Osteocyte (in vitro differentiated cells): ENCODE measurements at regions not wholly inside any gene's neighbourhood (a gene's known extent, or its start where the extent isn't known, plus 50 kb on each side); places are given as distances from the start of the nearest gene placed in this dataset.
"Not testable (repeated sequence)": the region's sequence is repeated elsewhere in the genome, so short reads cannot be mapped to it uniquely, and the experiment has no call there.

ENCODE experiments used
- DNase-seq: peaks from one replicate; pipeline ENCODE4 v3.0.0; 2021; ENCODE audit warnings: mixed read lengths; ENCODE audit not compliant: unreplicated experiment; ENCODE audit errors: extremely low spot score
- H3K27ac Mint-ChIP-seq: one replicate; pipeline ENCODE4 v1.8.0; 2021; ENCODE audit warnings: mild to moderate bottlenecking, mixed read lengths; ENCODE audit not compliant: unreplicated experiment
- H3K27me3 Mint-ChIP-seq: one replicate; pipeline ENCODE4 v1.8.0; 2021; ENCODE audit warnings: mixed read lengths; ENCODE audit not compliant: unreplicated experiment
- H3K36me3 Mint-ChIP-seq: one replicate; pipeline ENCODE4 v1.8.0; 2021; ENCODE audit warnings: mixed read lengths; ENCODE audit not compliant: unreplicated experiment
- H3K4me1 Mint-ChIP-seq: one replicate; pipeline ENCODE4 v1.8.0; 2021; ENCODE audit warnings: mixed read lengths; ENCODE audit not compliant: unreplicated experiment
- H3K4me3 Mint-ChIP-seq: one replicate; pipeline ENCODE4 v1.8.0; 2021; ENCODE audit warnings: mild to moderate bottlenecking, moderate library complexity, mixed read lengths; ENCODE audit not compliant: unreplicated experiment
- H3K9me3 Mint-ChIP-seq: one replicate; pipeline ENCODE4 v1.8.0; 2021; ENCODE audit warnings: mixed read lengths; ENCODE audit not compliant: unreplicated experiment
- TF ChIP-seq, protein P1 (sequence below): fragments of 200-600 bp; sonication (generic); IDR thresholded peaks from 2 replicates; pipeline ENCODE4 v1.5.0; 2021; ENCODE audit warnings: antibody characterized with exemption, mild to moderate bottlenecking, moderate library complexity

DNA sequence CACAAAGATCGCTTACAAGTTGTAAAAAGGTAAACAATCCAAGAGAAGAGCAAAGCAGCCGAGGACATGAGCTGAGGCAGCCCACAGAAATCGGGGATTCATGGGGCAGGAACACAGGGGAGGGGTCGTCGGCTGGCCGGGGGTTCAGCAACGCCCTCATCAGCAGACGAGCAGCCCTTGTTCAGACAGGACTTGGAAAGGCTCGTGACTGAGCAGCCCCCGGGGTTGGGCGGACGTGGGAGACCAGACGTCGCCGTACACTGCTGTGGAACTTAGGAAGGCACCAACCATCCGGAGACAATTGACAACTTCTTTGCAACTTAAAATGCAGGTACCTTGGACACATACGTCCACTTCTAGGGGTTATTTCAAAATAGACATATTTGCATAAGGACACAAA, 370.5 kb downstream of the BRD1 start:
- no peak overlapping the region for H3K4me3 Mint-ChIP-seq
- peaks cover 5% of the 10 kb centered on the region for H3K4me1 Mint-ChIP-seq
- DNase-seq, result no peak
- no peak overlapping the region for H3K27ac Mint-ChIP-seq
- peaks cover 16% of the 10 kb centered on the region for H3K27me3 Mint-ChIP-seq
- no peaks in the 10 kb centered on the region for H3K36me3 Mint-ChIP-seq
- TF ChIP-seq, protein P1, sequence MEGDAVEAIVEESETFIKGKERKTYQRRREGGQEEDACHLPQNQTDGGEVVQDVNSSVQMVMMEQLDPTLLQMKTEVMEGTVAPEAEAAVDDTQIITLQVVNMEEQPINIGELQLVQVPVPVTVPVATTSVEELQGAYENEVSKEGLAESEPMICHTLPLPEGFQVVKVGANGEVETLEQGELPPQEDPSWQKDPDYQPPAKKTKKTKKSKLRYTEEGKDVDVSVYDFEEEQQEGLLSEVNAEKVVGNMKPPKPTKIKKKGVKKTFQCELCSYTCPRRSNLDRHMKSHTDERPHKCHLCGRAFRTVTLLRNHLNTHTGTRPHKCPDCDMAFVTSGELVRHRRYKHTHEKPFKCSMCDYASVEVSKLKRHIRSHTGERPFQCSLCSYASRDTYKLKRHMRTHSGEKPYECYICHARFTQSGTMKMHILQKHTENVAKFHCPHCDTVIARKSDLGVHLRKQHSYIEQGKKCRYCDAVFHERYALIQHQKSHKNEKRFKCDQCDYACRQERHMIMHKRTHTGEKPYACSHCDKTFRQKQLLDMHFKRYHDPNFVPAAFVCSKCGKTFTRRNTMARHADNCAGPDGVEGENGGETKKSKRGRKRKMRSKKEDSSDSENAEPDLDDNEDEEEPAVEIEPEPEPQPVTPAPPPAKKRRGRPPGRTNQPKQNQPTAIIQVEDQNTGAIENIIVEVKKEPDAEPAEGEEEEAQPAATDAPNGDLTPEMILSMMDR, result no peak
- no peaks in the 10 kb centered on the region for H3K9me3 Mint-ChIP-seq

GRCh38 chr22:49455595-49455994, 372.1 kb downstream of the BRD1 start:
- TF ChIP-seq, protein P1, result no peak
- no peak overlapping the region for H3K27ac Mint-ChIP-seq
- no peak for DNase-seq
- H3K27me3 Mint-ChIP-seq, result peaks cover 23% of the 10 kb centered on the region
- peaks cover 2% of the 10 kb centered on the region for H3K4me1 Mint-ChIP-seq
- H3K36me3 Mint-ChIP-seq, result no peaks in the 10 kb centered on the region
- no peak overlapping the region for H3K4me3 Mint-ChIP-seq
- H3K9me3 Mint-ChIP-seq, result no peaks in the 10 kb centered on the region

- DNase-seq, result no peak
- Mint-ChIP-seq H3K27ac (no peak overlapping the region), H3K36me3 (no peaks in the 10 kb centered on the region), H3K4me3 (no peak overlapping the region), H3K27me3 (peaks cover 31% of the 10 kb centered on the region), H3K9me3 (no peaks in the 10 kb centered on the region), H3K4me1 (peaks cover 4% of the 10 kb centered on the region)
- TF ChIP-seq, protein P1, result no peak
Observed at GRCh38 chr22:49454726-49455125, 372.9 kb downstream of the BRD1 start.

GRCh38 chr22:49453771-49454170, 373.9 kb downstream of the BRD1 start:
- Mint-ChIP-seq H3K9me3 (no peaks in the 10 kb centered on the region), H3K4me1 (peaks cover 4% of the 10 kb centered on the region), H3K36me3 (no peaks in the 10 kb centered on the region), H3K27me3 (peaks cover 36% of the 10 kb centered on the region), H3K4me3 (no peak overlapping the region), H3K27ac (no peak overlapping the region)
- no peak for DNase-seq
- TF ChIP-seq, protein P1, result no peak

DNA sequence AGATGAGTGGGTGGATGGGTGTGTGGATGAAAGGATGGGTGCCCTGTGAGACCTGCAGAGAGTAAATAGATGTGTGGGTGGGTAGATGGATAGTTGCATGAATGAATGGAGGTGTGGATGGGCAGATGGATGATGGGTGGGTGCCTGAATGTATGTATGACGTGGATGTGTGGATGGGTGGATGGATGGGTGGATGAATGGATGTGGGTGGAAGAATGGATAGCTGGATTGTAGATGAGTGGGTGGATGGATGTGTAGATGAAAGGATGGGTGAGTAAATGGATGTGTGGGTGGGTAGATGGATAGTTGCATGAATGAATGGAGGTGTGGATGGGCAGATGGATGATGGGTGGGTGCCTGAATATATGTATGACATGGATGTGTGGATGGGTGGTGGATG, 374.7 kb downstream of the BRD1 start:
- H3K9me3 Mint-ChIP-seq, result not testable (repeated sequence)

GRCh38 chr22:49452362-49452946, 375.2 kb downstream of the BRD1 start:
- Mint-ChIP-seq H3K4me3 (no peak overlapping the region), H3K27me3 (peaks cover 40% of the 10 kb centered on the region), H3K9me3 (no peaks in the 10 kb centered on the region), H3K4me1 (peaks cover 4% of the 10 kb centered on the region), H3K36me3 (no peaks in the 10 kb centered on the region), H3K27ac (no peak overlapping the region)
- TF ChIP-seq, protein P1, result no peak
- no peak for DNase-seq

More for the DNA sequence above, 374.7 kb downstream of the BRD1 start:
- not testable (repeated sequence) for H3K27ac Mint-ChIP-seq, H3K4me1 Mint-ChIP-seq, DNase-seq, H3K36me3 Mint-ChIP-seq, H3K4me3 Mint-ChIP-seq
- peaks cover 37% of the 10 kb centered on the region for H3K27me3 Mint-ChIP-seq
